ENCODE measurements at regions not wholly inside any gene's neighbourhood (a gene's known extent, or its start where the extent isn't known, plus 50 kb on each side); places are given as distances from the start of the nearest gene placed in this dataset.

DNA sequence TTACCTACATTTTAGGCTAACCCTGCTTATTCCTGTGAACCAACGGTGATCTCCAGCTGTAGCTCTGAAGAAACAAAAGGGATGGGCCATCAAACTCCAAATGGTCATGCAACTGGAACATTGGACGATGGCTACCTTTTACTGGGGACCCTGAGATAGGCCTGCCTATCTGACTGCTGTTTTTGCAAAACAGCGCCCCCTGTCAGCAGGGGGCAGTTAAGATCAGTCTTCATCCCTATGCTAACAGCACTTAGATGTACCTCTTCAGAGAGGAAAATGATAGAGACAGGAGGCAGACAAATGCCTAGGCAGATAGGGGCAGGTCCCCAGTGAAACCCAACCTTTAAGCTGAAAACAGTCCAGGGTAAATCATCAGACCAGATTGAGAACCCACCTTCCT lies 1085.4 kb upstream of the SORCS1 start:
- no peak for TF ChIP-seq POLR2A (IDR thresholded peaks at IDR 0.05; ENCODE audit: low read depth, low read length)
- TF ChIP-seq POLR2AphosphoS5 (IDR thresholded peaks at IDR 0.05; ENCODE audit: low read depth, low read length): no peak
